ENCODE measurements at regions not wholly inside any gene's neighbourhood (a gene's known extent, or its start where the extent isn't known, plus 50 kb on each side); places are given as distances from the start of the nearest gene placed in this dataset.

DNA sequence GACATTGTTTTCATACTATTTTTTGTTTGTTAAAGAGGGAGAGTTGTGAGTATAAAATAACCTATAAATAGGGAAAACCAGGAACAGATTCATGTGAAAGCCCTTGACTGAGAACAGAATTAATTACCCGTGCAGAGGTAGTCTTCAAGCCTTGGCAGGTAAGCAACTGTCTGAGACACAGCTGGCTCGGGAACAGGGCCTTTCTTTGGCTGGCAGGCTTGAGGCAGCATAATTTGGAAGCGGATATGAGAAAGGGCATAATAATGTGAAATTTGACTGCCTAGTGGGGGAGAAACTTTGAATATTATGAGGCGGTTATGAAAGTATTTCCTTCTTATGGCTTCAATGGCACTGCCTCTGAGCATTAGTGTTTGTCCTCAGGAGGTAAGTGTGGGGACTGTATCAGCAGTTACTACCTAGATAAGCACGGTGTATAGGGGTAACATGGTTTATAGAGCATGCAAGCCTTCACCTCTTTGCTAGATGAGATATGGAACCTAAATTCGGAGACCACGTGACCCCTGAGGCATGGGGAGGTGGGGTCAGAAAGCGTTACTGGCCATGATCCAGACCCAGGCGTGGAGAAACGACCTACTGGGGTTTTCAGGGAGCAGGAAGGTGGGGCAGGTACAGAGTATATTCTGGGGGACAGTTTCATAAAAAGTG is 210.2 kb upstream of the GAS1 start:
- Histone ChIP-seq H3K9me3 (ENCODE audit: low read length) (no peaks in the 10 kb centered on the region), H3K27ac (ENCODE audit: low read depth, low read length) (no peak overlapping the region), H3K4me1 (ENCODE audit: insufficient read depth, low read length) (no peaks in the 10 kb centered on the region), H3K27me3 (ENCODE audit: insufficient read depth, low read length, poor library complexity, severe bottlenecking) (no peaks in the 10 kb centered on the region), H3K36me3 (ENCODE audit: insufficient read depth, low read length) (no peaks in the 10 kb centered on the region), H3K4me3 (ENCODE audit: low read length) (no peak overlapping the region)
- Mint-ChIP-seq H3K27me3 (peaks cover 4 to 11% of the 10 kb centered on the region in 2 donors), H3K4me1 (no peaks in the 10 kb centered on the region), H3K4me3 (no peak overlapping the region), H3K27ac (no peak overlapping the region), H3K9me3 (peaks cover 0 to 3% (median 0%) of the 10 kb centered on the region in 5 donors), H3K36me3 (no peaks in the 10 kb centered on the region)
- ChIA-PET CTCF (no interaction called here), POLR2A (no interaction called here)
- no peak for DNase-seq

DNA sequence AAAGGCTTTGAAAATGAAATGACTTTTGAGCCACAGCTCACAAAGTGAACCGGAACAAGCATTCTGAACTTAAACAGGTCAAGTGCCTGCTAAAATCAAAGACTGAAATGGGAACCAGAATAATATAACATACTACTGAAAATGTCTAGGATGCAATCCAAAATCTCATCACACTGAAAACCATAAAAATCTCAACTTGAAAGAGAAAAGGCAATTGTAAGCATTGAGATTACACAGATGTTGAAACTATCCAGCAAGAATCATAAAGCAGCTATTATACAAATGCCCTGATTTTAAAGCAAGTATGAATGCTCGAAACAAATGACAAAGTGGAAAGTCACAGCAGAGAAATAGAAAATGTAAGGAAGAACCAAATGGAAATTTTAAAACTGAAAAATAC is 211.5 kb upstream of the GAS1 start:
- no peaks in the 10 kb centered on the region for H3K9me3 ChIP-seq (ENCODE audit: low read length)
- no peak overlapping the region for H3K4me3 Mint-ChIP-seq
- CTCF ChIA-PET: no interaction called here
- no peak overlapping the region for H3K4me3 ChIP-seq (ENCODE audit: low read length)
- no peak overlapping the region for H3K27ac Mint-ChIP-seq
- peaks cover 0 to 3% (median 0%) of the 10 kb centered on the region in 5 donors for H3K9me3 Mint-ChIP-seq
- no peaks in the 10 kb centered on the region for H3K4me1 Mint-ChIP-seq
- no peak overlapping the region for H3K27ac ChIP-seq (ENCODE audit: low read depth, low read length)
- no peaks in the 10 kb centered on the region for H3K27me3 ChIP-seq (ENCODE audit: insufficient read depth, low read length, poor library complexity, severe bottlenecking)
- no peaks in the 10 kb centered on the region for H3K4me1 ChIP-seq (ENCODE audit: insufficient read depth, low read length)
- POLR2A ChIA-PET: no interaction called here
- no peaks in the 10 kb centered on the region for H3K36me3 Mint-ChIP-seq
- no peaks in the 10 kb centered on the region for H3K36me3 ChIP-seq (ENCODE audit: insufficient read depth, low read length)
- peaks cover 3 to 11% of the 10 kb centered on the region in 2 donors for H3K27me3 Mint-ChIP-seq
- no peak for DNase-seq

DNA sequence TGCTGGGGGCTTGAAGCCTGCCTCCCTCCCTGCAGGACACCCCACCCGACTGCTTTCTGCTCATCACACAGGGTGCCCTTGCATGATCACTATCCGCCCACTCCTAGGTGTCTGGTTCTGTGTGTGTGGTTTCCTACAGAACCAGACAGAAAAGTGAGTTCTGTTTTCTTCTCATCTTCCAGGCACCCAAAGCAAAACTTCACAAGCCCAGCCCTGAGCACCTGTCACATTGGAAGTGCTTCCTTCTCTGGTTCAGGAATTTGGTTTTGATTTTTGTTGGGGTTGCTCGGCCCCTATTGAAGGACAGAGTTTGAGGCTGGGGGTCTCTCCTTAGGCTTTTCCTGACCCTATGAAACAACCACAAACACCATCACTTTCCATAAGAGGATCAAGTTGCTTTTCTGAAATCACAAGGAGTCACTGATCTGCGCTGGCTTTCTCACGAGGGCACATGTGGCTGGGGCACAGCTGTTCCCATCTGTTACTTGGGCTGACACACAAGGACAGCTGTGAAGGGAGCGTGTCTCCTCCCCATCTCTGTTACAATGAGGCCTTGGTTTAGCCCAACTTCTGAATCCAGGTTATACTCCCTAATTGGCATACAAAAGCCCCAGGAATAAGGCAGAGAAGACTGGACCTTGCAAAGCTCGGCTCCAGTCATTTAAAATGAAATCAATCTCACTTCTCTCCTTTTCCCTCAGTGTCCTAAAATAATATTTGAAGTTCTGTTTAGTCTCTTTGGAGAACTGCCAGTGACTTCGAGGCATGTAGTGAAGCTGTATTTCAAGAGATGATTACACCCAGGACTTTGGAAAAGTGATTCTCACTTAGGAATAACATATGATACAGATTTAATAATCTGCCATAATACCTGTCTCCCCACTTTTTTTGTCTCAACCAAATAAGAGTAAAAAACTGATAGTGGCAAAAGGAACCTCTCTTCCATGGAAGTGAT is 213.1 kb upstream of the GAS1 start:
- ChIA-PET CTCF (no interaction called here), POLR2A (no interaction called here)
- Mint-ChIP-seq H3K9me3 (peaks cover 0 to 3% (median 0%) of the 10 kb centered on the region in 5 donors), H3K4me1 (no peaks in the 10 kb centered on the region), H3K27me3 (peaks cover 3 to 12% of the 10 kb centered on the region in 2 donors), H3K27ac (peak overlapping the region in 1 of 8 donors; percentile 10), H3K4me3 (no peak overlapping the region), H3K36me3 (no peaks in the 10 kb centered on the region)
- no peaks in the 10 kb centered on the region for H3K9me3 ChIP-seq (ENCODE audit: low read length)
- H3K4me1 ChIP-seq (ENCODE audit: insufficient read depth, low read length): no peaks in the 10 kb centered on the region
- no peak for DNase-seq
- no peaks in the 10 kb centered on the region for H3K36me3 ChIP-seq (ENCODE audit: insufficient read depth, low read length)
- H3K27me3 ChIP-seq (ENCODE audit: insufficient read depth, low read length, poor library complexity, severe bottlenecking): no peaks in the 10 kb centered on the region
- H3K27ac ChIP-seq (ENCODE audit: low read depth, low read length): no peak overlapping the region
- H3K4me3 ChIP-seq (ENCODE audit: low read length): no peak overlapping the region

DNA sequence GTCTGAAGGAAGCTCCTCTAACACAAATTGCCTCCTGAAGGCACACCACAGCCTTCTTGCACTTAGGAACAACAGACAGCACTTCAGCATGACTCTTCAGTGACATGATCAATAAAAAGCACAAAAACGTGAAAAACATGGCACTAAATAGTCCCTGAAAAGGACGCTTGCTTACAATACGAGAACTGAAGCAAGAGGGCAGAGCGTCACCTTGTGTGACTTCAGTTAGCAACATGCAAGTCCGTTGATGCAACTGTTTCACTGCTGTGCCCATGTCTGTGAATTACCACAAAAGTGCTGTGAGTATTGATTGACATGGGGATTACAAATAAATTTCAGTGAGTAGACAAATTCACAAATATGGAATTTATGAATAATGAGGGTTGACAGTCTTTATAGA is 219.9 kb upstream of the GAS1 start:
- H3K4me1 ChIP-seq (ENCODE audit: insufficient read depth, low read length): no peaks in the 10 kb centered on the region
- no peaks in the 10 kb centered on the region for H3K9me3 Mint-ChIP-seq
- CTCF ChIA-PET: no interaction called here
- no peaks in the 10 kb centered on the region for H3K36me3 ChIP-seq (ENCODE audit: insufficient read depth, low read length)
- POLR2A ChIA-PET: no interaction called here
- no peak overlapping the region for H3K27ac Mint-ChIP-seq
- no peak overlapping the region for H3K4me3 ChIP-seq (ENCODE audit: low read length)
- peaks cover 10 to 21% of the 10 kb centered on the region in 2 donors for H3K27me3 Mint-ChIP-seq
- H3K27ac ChIP-seq (ENCODE audit: low read depth, low read length): no peak overlapping the region
- H3K27me3 ChIP-seq (ENCODE audit: insufficient read depth, low read length, poor library complexity, severe bottlenecking): no peaks in the 10 kb centered on the region
- DNase-seq: no peak
- H3K36me3 Mint-ChIP-seq: no peaks in the 10 kb centered on the region
- no peaks in the 10 kb centered on the region for H3K9me3 ChIP-seq (ENCODE audit: low read length)
- H3K4me3 Mint-ChIP-seq: no peak overlapping the region
- no peaks in the 10 kb centered on the region for H3K4me1 Mint-ChIP-seq

- Histone ChIP-seq H3K9me3 (ENCODE audit: low read length) (no peaks in the 10 kb centered on the region), H3K4me1 (ENCODE audit: insufficient read depth, low read length) (no peaks in the 10 kb centered on the region), H3K27ac (ENCODE audit: low read depth, low read length) (no peak overlapping the region), H3K36me3 (ENCODE audit: insufficient read depth, low read length) (no peaks in the 10 kb centered on the region), H3K27me3 (ENCODE audit: insufficient read depth, low read length, poor library complexity, severe bottlenecking) (no peaks in the 10 kb centered on the region), H3K4me3 (ENCODE audit: low read length) (no peak overlapping the region)
- Mint-ChIP-seq H3K4me1 (no peaks in the 10 kb centered on the region), H3K4me3 (no peak overlapping the region), H3K9me3 (no peaks in the 10 kb centered on the region), H3K27ac (no peak overlapping the region), H3K27me3 (peaks cover 10 to 21% of the 10 kb centered on the region in 2 donors), H3K36me3 (no peaks in the 10 kb centered on the region)
- ChIA-PET POLR2A (no interaction called here), CTCF (no interaction called here)
- DNase-seq: no peak
Measured at GRCh38 chr9:87167582-87167981, 220.3 kb upstream of the GAS1 start.

GRCh38 chr9:87178302-87178701 is 231.0 kb upstream of the GAS1 start:
- H3K27ac Mint-ChIP-seq: no peak overlapping the region
- H3K27ac ChIP-seq (ENCODE audit: low read depth, low read length): no peak overlapping the region
- no peaks in the 10 kb centered on the region for H3K27me3 Mint-ChIP-seq
- no peaks in the 10 kb centered on the region for H3K9me3 ChIP-seq (ENCODE audit: low read length)
- H3K4me1 Mint-ChIP-seq: peaks cover 0 to 2% (median 0%) of the 10 kb centered on the region in 3 donors
- H3K36me3 ChIP-seq (ENCODE audit: insufficient read depth, low read length): no peaks in the 10 kb centered on the region
- no peaks in the 10 kb centered on the region for H3K4me1 ChIP-seq (ENCODE audit: insufficient read depth, low read length)
- POLR2A ChIA-PET: no interaction called here
- CTCF ChIA-PET: interaction anchor here (1.2 kb wide), 1 partner anchor 10 kb away, joined by 3 read pairs; no protein-coding TSS in a partner anchor
- H3K4me3 Mint-ChIP-seq: no peak overlapping the region
- peaks cover 0 to 4% (median 0%) of the 10 kb centered on the region in 3 donors for H3K36me3 Mint-ChIP-seq
- no peak for DNase-seq
- H3K27me3 ChIP-seq (ENCODE audit: insufficient read depth, low read length, poor library complexity, severe bottlenecking): no peaks in the 10 kb centered on the region
- peaks cover 0 to 8% (median 5%) of the 10 kb centered on the region in 5 donors for H3K9me3 Mint-ChIP-seq
- no peak overlapping the region for H3K4me3 ChIP-seq (ENCODE audit: low read length)

DNA sequence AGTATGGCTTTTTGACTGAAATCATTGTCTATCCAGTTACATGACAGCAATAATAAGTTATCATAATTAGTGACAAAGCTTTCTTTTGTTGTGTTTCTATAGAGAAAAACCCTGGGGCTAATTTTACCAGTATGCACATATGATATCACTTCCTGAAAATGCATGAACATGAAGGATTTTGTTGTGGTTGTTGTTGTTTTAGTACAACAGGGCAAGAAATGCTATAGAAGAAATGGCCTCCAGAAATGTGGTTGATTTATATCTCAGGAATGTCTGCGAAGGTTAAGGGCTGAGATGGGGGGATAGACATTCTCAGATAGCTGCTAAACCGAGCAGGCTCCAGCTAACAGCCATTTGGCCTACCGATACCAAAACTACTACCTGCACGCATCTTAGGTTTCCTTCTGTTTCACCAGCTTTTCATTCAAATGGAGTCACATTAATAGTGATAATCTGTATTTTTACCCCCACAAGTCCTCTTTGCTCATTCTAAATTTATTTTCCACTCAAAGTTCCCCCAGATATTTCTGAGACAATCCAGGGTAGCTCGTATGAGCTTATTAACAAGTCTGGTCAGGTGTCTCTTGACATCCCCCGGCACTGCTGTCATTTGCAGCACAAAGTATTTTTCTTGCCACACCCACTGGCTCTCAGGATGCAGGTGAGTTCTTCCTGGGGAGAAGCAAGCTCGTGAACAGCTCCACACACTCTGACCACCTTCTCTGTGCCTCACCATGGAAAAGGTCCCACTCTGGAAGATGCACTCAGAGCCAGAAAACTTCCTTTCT is 232.4 kb upstream of the GAS1 start:
- Mint-ChIP-seq H3K4me1 (peaks cover 0 to 2% (median 0%) of the 10 kb centered on the region in 3 donors), H3K27ac (no peak overlapping the region), H3K4me3 (no peak overlapping the region), H3K27me3 (no peaks in the 10 kb centered on the region), H3K36me3 (peaks cover 0 to 4% (median 0%) of the 10 kb centered on the region in 3 donors), H3K9me3 (peaks cover 0 to 8% (median 5%) of the 10 kb centered on the region in 5 donors)
- Histone ChIP-seq H3K27me3 (ENCODE audit: insufficient read depth, low read length, poor library complexity, severe bottlenecking) (no peaks in the 10 kb centered on the region), H3K27ac (ENCODE audit: low read depth, low read length) (no peak overlapping the region), H3K4me1 (ENCODE audit: insufficient read depth, low read length) (no peaks in the 10 kb centered on the region), H3K36me3 (ENCODE audit: insufficient read depth, low read length) (no peaks in the 10 kb centered on the region), H3K9me3 (ENCODE audit: low read length) (no peaks in the 10 kb centered on the region), H3K4me3 (ENCODE audit: low read length) (no peak overlapping the region)
- CTCF ChIA-PET: no interaction called here
- DNase-seq: no peak
- POLR2A ChIA-PET: no interaction called here

DNA sequence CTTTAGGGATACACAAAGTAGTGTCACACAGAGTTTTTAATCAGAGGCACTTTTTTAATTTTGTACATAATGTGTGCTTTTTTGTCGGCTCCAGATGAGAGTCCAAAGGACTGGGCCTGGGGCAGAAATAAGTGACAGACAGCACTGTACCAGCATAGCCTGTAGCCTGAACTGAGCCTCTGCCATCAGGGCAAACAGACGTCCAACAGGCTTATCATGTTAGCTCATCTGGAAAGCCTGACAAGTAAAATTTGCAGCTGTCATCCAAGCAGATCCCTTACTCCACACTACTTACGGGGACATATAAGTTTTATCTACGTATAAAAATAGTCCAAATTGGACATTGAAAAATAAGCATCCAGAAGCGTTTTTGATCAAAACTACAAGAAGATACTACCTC is 233.1 kb upstream of the GAS1 start:
- Histone ChIP-seq H3K36me3 (ENCODE audit: insufficient read depth, low read length) (no peaks in the 10 kb centered on the region), H3K27me3 (ENCODE audit: insufficient read depth, low read length, poor library complexity, severe bottlenecking) (no peaks in the 10 kb centered on the region), H3K9me3 (ENCODE audit: low read length) (no peaks in the 10 kb centered on the region), H3K4me1 (ENCODE audit: insufficient read depth, low read length) (no peaks in the 10 kb centered on the region), H3K4me3 (ENCODE audit: low read length) (no peak overlapping the region), H3K27ac (ENCODE audit: low read depth, low read length) (no peak overlapping the region)
- no peaks in the 10 kb centered on the region for H3K27me3 Mint-ChIP-seq
- CTCF ChIA-PET: no interaction called here
- H3K4me3 Mint-ChIP-seq: no peak overlapping the region
- H3K36me3 Mint-ChIP-seq: peaks cover 0 to 4% (median 0%) of the 10 kb centered on the region in 3 donors
- H3K27ac Mint-ChIP-seq: no peak overlapping the region
- POLR2A ChIA-PET: no interaction called here
- H3K4me1 Mint-ChIP-seq: peaks cover 0 to 2% (median 0%) of the 10 kb centered on the region in 3 donors
- H3K9me3 Mint-ChIP-seq: peaks cover 0 to 8% (median 5%) of the 10 kb centered on the region in 5 donors
- DNase-seq: no peak
